ENCODE measurements at regions not wholly inside any gene's neighbourhood (a gene's known extent, or its start where the extent isn't known, plus 50 kb on each side); places are given as distances from the start of the nearest gene placed in this dataset.

DNA sequence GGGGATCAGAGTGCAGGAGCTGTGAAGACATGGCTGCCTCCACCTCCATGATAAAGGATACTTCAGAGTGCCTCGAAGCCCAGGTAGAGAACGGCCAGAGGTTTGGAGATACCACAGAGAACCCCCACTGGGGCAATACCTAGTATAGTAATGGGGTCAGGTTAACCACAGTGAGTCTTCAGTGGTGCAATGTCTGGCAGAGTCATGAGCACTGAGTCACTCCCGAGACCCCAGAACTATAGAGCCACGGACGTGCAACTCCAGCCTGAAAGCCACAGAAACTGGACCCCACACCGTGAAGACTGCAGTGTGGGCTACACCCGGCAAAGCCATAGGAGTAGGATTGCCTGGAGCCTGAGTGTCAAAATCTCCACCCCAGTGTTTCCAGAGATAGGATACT is 746.6 kb downstream of the CBLN2 start:
- TF ChIP-seq, protein P1, sequence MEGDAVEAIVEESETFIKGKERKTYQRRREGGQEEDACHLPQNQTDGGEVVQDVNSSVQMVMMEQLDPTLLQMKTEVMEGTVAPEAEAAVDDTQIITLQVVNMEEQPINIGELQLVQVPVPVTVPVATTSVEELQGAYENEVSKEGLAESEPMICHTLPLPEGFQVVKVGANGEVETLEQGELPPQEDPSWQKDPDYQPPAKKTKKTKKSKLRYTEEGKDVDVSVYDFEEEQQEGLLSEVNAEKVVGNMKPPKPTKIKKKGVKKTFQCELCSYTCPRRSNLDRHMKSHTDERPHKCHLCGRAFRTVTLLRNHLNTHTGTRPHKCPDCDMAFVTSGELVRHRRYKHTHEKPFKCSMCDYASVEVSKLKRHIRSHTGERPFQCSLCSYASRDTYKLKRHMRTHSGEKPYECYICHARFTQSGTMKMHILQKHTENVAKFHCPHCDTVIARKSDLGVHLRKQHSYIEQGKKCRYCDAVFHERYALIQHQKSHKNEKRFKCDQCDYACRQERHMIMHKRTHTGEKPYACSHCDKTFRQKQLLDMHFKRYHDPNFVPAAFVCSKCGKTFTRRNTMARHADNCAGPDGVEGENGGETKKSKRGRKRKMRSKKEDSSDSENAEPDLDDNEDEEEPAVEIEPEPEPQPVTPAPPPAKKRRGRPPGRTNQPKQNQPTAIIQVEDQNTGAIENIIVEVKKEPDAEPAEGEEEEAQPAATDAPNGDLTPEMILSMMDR (conservative IDR thresholded peaks at IDR 0.05 in 1 of 2, IDR thresholded peaks at IDR 0.05 in 1 of 2; ENCODE audit: extremely low read depth in 1 of 2, insufficient read depth in 1 of 2, low read depth in 1 of 2, low read length in 2 of 2): no peak
- no peak for TF ChIP-seq EZH2 (IDR thresholded peaks at IDR 0.05; ENCODE audit: borderline replicate concordance, low read length)

Data from mammary epithelial cell (primary cell).